Stimulated activated CD8-positive, alpha-beta memory T cell treated with anti-CD3 and anti-CD28 coated beads, Interleukin-12 subunit alpha, Interleukin-12 subunit beta, amount 100 ng/mL, for 24 hours (primary cell): ENCODE measurements at regions not wholly inside any gene's neighbourhood (a gene's known extent, or its start where the extent isn't known, plus 50 kb on each side); places are given as distances from the start of the nearest gene placed in this dataset.
"Not testable (repeated sequence)": the region's sequence is repeated elsewhere in the genome, so short reads cannot be mapped to it uniquely, and the experiment has no call there.

ENCODE experiments used
- DNase-seq: peaks from one replicate; pipeline ENCODE4 v3.0.0-alpha.2; 2020; ENCODE audit errors: extremely low read depth

DNA sequence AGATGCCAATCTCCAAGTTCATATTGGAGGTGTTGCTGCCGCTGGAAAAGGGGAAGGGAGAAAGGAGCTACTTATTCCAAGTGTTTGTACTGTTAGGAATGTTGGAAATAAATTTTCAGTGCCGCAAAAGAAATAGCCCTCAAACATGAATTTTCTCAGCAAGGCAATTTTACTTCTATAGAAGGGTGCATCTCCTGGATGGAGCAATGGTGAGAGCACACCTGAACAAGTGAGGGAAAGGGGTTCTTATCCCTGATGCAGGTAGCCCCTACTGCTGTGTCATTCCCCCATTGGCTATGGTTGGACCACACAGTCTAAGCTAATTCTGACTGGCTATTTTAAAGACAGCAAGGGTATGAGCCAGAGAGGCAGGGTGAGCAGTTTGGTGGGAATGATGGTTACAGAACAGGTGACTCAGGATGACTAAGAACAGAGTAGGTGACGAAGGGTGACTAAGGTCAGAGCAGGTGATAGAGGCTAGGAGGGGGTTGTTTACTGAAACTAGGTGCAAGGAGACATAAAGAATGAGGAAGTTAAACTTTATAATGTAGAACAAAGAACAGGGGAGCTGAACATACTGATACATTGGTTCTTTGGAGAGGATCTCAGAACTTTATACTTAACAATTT is 503.5 kb downstream of the EDEM1 start:
- DNase-seq, result no peak

DNA sequence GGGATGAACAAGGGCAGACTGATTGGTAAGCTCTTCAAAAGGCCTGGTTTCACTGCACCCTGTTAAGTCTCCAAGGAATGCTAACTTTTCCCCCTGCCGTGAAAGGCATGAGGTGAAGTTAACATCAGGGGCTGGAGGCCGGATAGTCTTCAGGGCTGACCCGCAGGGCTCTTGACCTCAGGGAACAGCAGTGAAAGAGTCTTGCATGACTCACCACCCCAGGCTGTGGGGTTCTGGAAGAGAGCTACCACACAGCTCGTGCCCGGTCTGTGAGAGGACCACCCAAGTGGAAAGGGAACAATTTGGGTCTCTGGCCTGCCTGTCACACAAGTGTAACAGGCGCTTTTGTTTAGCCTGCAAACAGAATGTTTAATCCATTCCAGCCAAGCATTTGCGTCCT is 504.9 kb downstream of the EDEM1 start:
- no peak for DNase-seq

DNA sequence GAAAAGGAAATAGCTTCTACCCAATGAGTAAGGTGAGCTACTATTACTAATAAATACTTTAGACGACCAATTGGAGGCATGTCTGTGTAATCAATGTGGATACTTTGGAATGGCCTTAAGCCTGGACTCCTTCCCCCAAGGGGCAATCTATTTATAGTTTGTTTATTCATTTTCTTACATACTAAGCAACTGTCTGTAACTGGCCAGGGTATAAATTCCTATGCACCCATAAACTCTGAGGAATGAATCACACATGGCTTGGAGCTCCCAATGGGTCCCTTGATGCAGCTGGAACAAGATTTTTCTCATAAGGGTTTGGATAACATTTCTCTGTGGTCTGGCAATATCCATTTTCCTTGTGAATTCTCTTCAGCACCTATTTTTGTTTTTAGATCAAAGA is 506.8 kb downstream of the EDEM1 start:
- DNase-seq, result no peak

DNA sequence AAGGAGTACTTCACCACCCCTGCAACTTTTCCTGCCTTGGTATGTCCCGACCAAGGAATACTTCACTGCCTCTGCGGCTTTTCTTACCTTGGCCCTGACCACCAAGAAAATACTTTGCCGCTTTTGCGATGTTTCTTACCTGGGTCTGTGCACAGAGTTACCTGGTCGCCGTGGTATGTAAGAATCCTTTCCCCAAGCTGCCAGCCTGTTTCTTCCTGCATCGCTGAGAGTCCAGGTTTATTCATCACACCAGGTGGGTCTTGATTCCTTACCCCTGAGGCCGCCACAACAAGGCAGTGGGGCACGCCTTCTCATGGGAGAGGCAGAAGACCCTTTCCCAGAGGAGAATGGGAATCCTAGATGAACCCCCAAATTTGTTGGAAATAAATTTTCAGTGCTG is 511.3 kb downstream of the EDEM1 start:
- DNase-seq, result no peak

DNA sequence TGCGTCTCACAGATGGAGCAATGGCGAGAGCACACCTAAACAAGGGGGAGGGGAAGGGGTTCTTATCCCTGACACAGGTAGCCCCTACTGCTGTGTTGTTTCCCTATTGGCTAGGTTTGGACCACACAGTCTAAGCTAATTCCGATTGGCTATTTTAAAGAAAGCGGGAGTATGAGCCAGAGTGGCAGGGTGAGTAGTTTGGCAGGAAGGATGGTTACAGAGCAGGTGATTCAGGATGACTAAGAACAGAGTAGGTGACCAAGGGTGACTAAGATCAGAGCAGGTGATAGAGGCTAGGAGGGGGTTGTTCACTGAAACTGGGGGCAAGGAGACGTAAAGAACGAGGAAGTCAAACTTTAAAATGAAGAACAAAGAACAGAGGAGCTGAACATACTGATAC is 511.8 kb downstream of the EDEM1 start:
- no peak for DNase-seq

GRCh38 chr3:5699811-5700210 is 512.3 kb downstream of the EDEM1 start:
- DNase-seq, result no peak

GRCh38 chr3:5701005-5701404 is 513.5 kb downstream of the EDEM1 start:
- not testable (repeated sequence) for DNase-seq

DNA sequence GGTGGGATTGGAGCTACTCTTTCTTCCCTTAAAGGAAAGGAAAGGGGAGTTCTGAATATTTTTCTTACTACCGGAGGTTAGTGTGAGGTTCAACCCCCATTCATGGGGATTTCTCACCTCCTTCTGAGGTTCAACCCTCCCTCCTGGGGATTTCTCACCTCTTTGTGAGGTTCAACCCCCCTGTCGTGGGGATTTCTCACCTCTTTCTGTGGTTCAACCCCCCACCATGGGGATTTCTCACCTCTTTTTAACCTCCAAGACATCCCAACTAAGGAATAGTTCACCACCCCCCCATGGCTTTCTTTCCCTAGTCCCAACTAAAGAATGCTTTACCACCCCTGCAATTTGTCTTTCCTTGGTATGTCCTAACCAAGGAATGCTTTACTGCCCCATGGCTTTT is 520.3 kb downstream of the EDEM1 start:
- no peak for DNase-seq

DNA sequence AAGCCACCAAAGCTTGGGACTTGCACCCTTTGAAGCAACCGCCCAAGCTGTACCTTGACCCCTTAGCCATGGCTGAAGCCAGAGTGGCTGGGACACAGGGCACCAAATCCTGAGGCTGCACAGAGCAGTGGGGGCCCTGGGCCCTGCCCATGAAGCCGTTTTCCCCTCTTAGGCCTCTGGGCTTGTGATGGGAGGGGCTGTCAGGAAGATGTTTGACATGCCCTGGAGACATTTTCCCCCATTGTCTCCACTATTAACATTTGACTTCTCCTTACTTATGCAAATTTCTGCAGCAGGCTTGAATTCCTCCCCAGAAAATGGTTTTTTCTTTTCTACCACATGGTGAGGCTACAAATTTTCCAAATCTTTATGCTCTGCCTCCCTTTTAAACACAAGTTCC is 522.2 kb downstream of the EDEM1 start:
- DNase-seq, result no peak

- no peak for DNase-seq
Measured at GRCh38 chr3:5710718-5711117, 523.2 kb downstream of the EDEM1 start.

DNA sequence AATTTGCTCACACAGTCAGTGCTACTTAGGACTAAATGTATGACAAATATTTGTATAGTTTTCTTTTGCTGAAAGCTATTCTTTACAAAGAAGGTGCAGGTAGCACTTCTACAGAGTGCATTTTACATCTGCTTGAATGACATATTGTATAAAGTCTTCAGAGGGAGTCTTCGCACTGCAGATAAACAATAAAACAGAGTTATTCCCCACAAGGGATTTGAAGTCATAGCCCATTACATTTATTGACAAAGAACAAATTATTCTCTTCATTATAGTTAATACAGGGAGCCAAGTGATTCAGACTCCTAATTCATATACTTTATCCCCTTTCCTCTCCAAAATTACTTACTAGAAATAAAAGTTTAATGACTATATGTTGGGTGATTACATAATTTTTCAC is 529.7 kb downstream of the EDEM1 start:
- no peak for DNase-seq

GRCh38 chr3:5719668-5720067 is 532.2 kb downstream of the EDEM1 start:
- DNase-seq, result not testable (repeated sequence)

GRCh38 chr3:5725801-5726200 is 538.3 kb downstream of the EDEM1 start:
- no peak for DNase-seq

- no peak for DNase-seq
Measured at GRCh38 chr3:5726621-5727020, 539.1 kb downstream of the EDEM1 start.

DNA sequence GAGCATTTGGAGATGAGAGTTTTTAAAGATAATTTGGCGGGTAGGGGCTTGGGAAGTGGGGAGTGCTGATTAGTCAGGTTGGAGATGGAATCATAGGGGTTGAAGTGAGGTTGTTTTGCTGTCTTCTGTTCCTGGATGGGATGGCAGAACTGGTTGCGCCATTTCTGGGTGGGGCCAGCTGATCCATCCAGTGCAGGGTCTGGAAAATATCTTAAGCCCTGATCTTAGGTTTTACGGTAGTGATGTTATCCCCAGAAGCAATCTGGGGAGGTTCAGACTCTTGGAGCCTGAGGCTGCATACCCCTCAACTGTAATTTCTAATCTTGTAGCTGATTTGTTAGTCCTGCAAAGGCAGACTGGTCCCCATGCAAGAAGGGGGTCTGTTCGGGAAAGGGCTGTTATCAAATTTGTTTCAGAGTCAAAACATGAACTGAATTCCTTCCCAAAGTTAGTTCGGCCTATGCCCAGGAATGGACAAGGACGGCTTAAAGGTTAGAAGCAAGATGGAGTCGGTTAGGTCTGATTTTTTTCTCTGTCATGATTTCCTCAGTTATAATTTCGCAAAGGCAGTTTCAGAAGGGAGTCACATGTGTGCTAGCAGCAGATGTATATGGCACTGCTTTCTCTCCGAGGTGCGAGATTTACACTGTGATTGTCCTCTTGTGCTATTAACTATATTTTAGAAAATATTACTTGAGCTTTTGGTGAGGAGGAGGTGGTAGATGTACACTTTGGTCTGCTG is 540.4 kb downstream of the EDEM1 start:
- DNase-seq, result no peak

GRCh38 chr3:5729852-5730251 is 542.3 kb downstream of the EDEM1 start:
- no peak for DNase-seq

DNA sequence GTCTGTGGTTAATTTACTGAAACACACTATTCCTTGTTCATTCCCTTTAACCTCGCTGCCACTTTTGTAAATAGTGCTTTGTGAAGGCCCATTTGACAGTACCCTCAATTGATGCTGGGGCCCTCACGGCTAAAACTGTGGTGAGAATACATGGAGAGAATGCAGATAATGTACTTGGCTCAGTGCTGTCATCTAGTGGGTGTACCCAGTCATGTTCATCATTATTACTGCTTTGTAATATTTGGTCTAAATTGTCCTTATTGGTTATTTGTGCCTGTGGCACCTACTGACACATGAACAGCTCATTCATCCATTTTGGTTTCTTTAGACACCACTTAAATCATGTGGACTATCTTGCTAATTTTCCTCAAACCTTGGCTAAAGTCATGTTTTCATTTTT is 543.6 kb downstream of the EDEM1 start:
- DNase-seq, result no peak

DNA sequence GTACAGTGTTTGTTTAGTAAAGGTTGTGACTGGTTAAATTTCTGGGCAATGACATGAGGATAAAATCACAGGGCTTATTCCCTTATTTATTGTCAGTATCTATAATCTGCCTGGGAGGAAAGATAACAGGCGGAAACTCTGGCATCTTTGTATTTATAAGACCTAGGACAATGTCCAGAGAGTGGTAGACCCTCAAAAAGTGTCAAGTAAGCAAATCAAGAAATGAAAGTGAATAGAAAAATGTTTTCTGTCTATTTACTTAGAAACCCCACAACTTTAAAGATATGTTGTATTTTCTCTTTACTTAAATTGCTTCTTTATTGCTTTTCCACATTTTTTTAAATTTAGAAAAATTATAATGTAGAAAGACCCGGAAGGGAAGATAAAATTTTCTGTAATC is 544.6 kb downstream of the EDEM1 start:
- DNase-seq, result no peak

GRCh38 chr3:5733995-5734394 is 546.5 kb downstream of the EDEM1 start:
- DNase-seq, result no peak

DNA sequence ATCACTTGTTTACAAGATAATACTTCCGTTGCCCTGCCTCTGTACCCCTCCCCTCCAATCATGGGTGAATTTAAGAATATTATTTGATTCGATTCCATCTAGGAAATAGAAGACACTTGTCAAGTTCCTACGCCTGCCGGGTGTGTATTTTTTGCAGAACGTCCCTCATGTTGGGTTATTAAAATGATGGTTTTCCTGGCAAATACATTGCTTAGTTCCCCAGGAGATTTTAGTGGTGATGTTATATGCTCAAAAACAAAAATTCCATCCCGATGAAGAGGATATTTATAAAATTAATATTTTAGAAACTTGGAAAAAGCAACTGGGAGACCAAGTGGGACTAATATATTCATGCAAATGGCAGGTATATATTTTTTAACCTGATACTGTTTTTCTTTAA is 548.4 kb downstream of the EDEM1 start:
- DNase-seq, result no peak

DNA sequence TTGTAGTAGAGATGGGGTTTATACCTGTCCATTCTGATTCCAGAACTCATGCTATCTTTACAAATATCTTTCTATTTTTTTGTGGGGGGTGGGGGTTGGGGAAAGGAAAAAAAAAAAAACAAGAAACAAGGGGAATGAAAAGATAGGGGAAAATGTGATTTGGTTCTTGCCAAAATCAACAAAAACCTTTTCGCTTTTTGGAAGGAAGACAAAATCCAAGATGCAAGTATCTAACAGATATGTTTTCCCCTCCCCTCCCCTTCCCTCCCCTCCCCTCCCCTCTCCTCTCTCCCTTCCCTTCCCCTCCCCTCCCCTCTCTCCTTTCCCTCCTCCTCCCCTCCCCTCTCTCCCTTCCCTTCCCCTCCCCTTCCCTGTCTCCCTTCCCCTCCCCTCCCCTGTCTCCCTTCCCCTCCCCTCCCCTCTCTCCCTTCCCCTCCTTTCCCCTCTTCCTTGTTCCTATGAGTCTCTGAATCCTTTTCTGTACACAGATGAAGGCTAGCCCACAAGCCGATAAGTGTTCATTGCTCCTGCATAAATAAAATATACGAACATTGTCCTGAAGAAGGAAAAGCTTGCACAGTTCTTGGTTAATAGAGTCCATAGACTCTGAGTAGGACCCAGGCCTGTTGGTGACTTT is 551.9 kb downstream of the EDEM1 start:
- no peak for DNase-seq

DNA sequence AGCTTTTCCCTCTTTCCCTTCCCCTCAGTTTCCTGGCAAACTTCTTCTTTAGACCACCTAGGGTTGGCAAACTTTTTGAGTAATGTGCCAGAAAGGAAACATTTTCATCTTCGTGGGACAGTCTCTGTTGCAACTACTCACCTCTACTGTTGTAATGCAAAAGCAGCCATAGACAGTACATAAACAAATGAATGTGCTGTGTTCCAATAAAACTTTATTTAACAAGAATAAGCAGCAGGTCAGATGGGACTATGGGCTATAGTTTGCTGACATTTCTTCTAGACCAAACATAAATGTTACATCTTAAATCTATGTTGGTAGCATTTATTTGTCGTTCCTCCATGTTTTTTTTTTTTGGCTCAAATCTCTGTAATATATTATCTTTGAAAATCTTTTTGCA is 552.4 kb downstream of the EDEM1 start:
- DNase-seq, result no peak

- no peak for DNase-seq
Measured at GRCh38 chr3:5741017-5741416, 553.5 kb downstream of the EDEM1 start.
